Fibroblast of lung (primary cell): ENCODE measurements at regions not wholly inside any gene's neighbourhood (a gene's known extent, or its start where the extent isn't known, plus 50 kb on each side); places are given as distances from the start of the nearest gene placed in this dataset.

Source experiments
- DNase-seq, 2 donors: peaks; one replicate each; pipeline versions ENCODE4 v3.0.0 to v3.0.0-alpha.2; 2010; ENCODE audit warnings: low read depth in 2 of 2
- H2AFZ ChIP-seq: 2 replicates; pipeline ENCODE4 v1.5.1; 2012; ENCODE audit warnings: low read length, control low read depth, inconsistent platforms
- H3K27ac ChIP-seq: 2 replicates; pipeline ENCODE4 v1.5.1; 2011; ENCODE audit warnings: low read length, control low read depth; ENCODE audit not compliant: insufficient read depth
- H3K27me3 ChIP-seq: 2 replicates; pipeline ENCODE4 v1.5.1; 2011; ENCODE audit warnings: mild to moderate bottlenecking, low read length; ENCODE audit not compliant: control insufficient read depth, insufficient read depth
- H3K36me3 ChIP-seq: 2 replicates; pipeline ENCODE4 v1.5.1; 2011; ENCODE audit warnings: low read length; ENCODE audit not compliant: control insufficient read depth, insufficient read depth
- H3K4me1 ChIP-seq: 2 replicates; pipeline ENCODE4 v1.5.1; 2011; ENCODE audit warnings: low read length; ENCODE audit not compliant: control insufficient read depth, insufficient read depth; ENCODE audit errors: extremely low read depth
- H3K4me2 ChIP-seq: 2 replicates; pipeline ENCODE4 v1.5.1; 2011; ENCODE audit warnings: low read length, control low read depth; ENCODE audit not compliant: insufficient read depth; ENCODE audit errors: extremely low read depth
- H3K4me3 ChIP-seq, 4 experiments: fragments of 200-600 bp in 1 of 4; sonication (generic) in 1 of 4; replicated peaks in 1 of 4; 2 replicates each; pipeline ENCODE4 v1.5.1; 2011 to 2016; ENCODE audit warnings: low read length in 4 of 4, low read depth in 3 of 4, mild to moderate bottlenecking in 3 of 4, control low read depth in 2 of 4, inconsistent platforms in 1 of 4, mixed read lengths in 1 of 4; ENCODE audit not compliant: insufficient read depth in 1 of 4; ENCODE audit errors: control extremely low read depth in 1 of 4
- H3K79me2 ChIP-seq: 2 replicates; pipeline ENCODE4 v1.5.1; 2012; ENCODE audit warnings: mild to moderate bottlenecking, low read length, inconsistent platforms; ENCODE audit not compliant: control insufficient read depth, insufficient read depth
- H3K9ac ChIP-seq: 2 replicates; pipeline ENCODE4 v1.5.1; 2011; ENCODE audit warnings: mild to moderate bottlenecking, low read length, control low read depth; ENCODE audit not compliant: insufficient read depth
- H3K9me3 ChIP-seq: 2 replicates; pipeline ENCODE4 v1.5.1; 2012; ENCODE audit warnings: low read depth, low read length; ENCODE audit not compliant: control insufficient read depth, insufficient read depth
- H4K20me1 ChIP-seq: 2 replicates; pipeline ENCODE4 v1.5.1; 2011; ENCODE audit warnings: low read length; ENCODE audit not compliant: control insufficient read depth, insufficient read depth; ENCODE audit errors: extremely low read depth
- CTCF ChIP-seq, 2 donors: IDR thresholded peaks in 1 of 2; conservative IDR thresholded peaks in 1 of 2; 1 replicate in 1 of 2; 2 replicates in 1 of 2; pipeline ENCODE4 v1.5.1; 2011 to 2012; ENCODE audit warnings: low read length in 2 of 2, control low read depth in 1 of 2, inconsistent platforms in 1 of 2, low read depth in 1 of 2, mild to moderate bottlenecking in 1 of 2
- EZH2 ChIP-seq: IDR thresholded peaks from 2 replicates; pipeline ENCODE4 v1.5.1; 2012; ENCODE audit warnings: low read length, control low read depth, mild to moderate bottlenecking; ENCODE audit errors: missing control alignments

- H3K27ac ChIP-seq, result no peak overlapping the region
- no peak overlapping the region for H2AFZ ChIP-seq
- no peaks in the 10 kb centered on the region for H3K79me2 ChIP-seq
- no peak overlapping the region for H3K4me3 ChIP-seq
- TF ChIP-seq EZH2 (no peak), CTCF (conservative IDR thresholded peaks at IDR 0.05 in 1 of 2, IDR thresholded peaks at IDR 0.05 in 1 of 2; ENCODE audit: low read depth in 1 of 2, low read length in 2 of 2) (no peak)
- no peak overlapping the region for H3K4me2 ChIP-seq
- no peak for DNase-seq
- no peaks in the 10 kb centered on the region for H3K36me3 ChIP-seq
- no peaks in the 10 kb centered on the region for H3K4me1 ChIP-seq
- H3K27me3 ChIP-seq, result no peaks in the 10 kb centered on the region
- no peaks in the 10 kb centered on the region for H4K20me1 ChIP-seq
- H3K9ac ChIP-seq, result no peak overlapping the region
- H3K9me3 ChIP-seq, result no peaks in the 10 kb centered on the region
Measured at GRCh38 chr17:70882504-70882903, 713.2 kb downstream of the KCNJ2 start.

GRCh38 chr17:70886648-70887047, 717.3 kb downstream of the KCNJ2 start:
- Histone ChIP-seq H3K27me3 (no peaks in the 10 kb centered on the region), H3K4me1 (no peaks in the 10 kb centered on the region), H3K79me2 (no peaks in the 10 kb centered on the region), H3K27ac (no peak overlapping the region), H3K9me3 (no peaks in the 10 kb centered on the region), H3K9ac (no peak overlapping the region), H2AFZ (no peak overlapping the region), H3K4me2 (no peak overlapping the region), H4K20me1 (no peaks in the 10 kb centered on the region), H3K4me3 (no peak overlapping the region), H3K36me3 (no peaks in the 10 kb centered on the region)
- DNase-seq, result no peak
- TF ChIP-seq CTCF (conservative IDR thresholded peaks at IDR 0.05 in 1 of 2, IDR thresholded peaks at IDR 0.05 in 1 of 2; ENCODE audit: low read depth in 1 of 2, low read length in 2 of 2) (no peak), EZH2 (no peak)

- Histone ChIP-seq H2AFZ (no peak overlapping the region), H4K20me1 (no peaks in the 10 kb centered on the region), H3K9me3 (no peaks in the 10 kb centered on the region), H3K36me3 (no peaks in the 10 kb centered on the region), H3K27ac (no peak overlapping the region), H3K4me1 (no peaks in the 10 kb centered on the region), H3K9ac (no peak overlapping the region), H3K79me2 (no peaks in the 10 kb centered on the region), H3K4me2 (no peak overlapping the region), H3K27me3 (no peaks in the 10 kb centered on the region), H3K4me3 (no peak overlapping the region)
- no peak for DNase-seq
- no peak for TF ChIP-seq EZH2
- no peak for TF ChIP-seq CTCF (conservative IDR thresholded peaks at IDR 0.05 in 1 of 2, IDR thresholded peaks at IDR 0.05 in 1 of 2; ENCODE audit: low read depth in 1 of 2, low read length in 2 of 2)
Measured at GRCh38 chr17:70888324-70888723, 719.0 kb downstream of the KCNJ2 start.
